SK-N-SH (cell line): ENCODE measurements at regions not wholly inside any gene's neighbourhood (a gene's known extent, or its start where the extent isn't known, plus 50 kb on each side); places are given as distances from the start of the nearest gene placed in this dataset.

ENCODE experiments used
- NRF1 ChIP-seq: IDR thresholded peaks from 2 replicates; pipeline ENCODE4 v1.6.1; 2012; ENCODE audit warnings: low read depth, mild to moderate bottlenecking, low read length
- POLR2AphosphoS5 ChIP-seq: IDR thresholded peaks from 2 replicates; pipeline ENCODE4 v1.6.1; 2012; ENCODE audit warnings: low read depth, low read length
- RFX5 ChIP-seq: IDR thresholded peaks from 2 replicates; pipeline ENCODE4 v1.6.1; 2012; ENCODE audit warnings: mild to moderate bottlenecking, improper control_type of control experiment, low read length
- RXRA ChIP-seq: IDR thresholded peaks from 2 replicates; pipeline ENCODE4 v1.4.0; 2012; ENCODE audit warnings: low read depth, mild to moderate bottlenecking, borderline replicate concordance
- SMC3 ChIP-seq: IDR thresholded peaks from 2 replicates; pipeline ENCODE4 v1.6.1; 2012; ENCODE audit warnings: low read depth, low read length, improper control_type of control experiment
- TF ChIP-seq, protein P1 (sequence below): fragments of 200-600 bp; sonication (generic); IDR thresholded peaks from 2 replicates; pipeline ENCODE4 v1.6.1; 2017; ENCODE audit warnings: antibody characterized with exemption, mild to moderate bottlenecking, moderate library complexity
- TF ChIP-seq, protein P2 (sequence below): fragments of 150-350 bp; IDR thresholded peaks from 2 replicates; pipeline ENCODE4 v1.6.1; 2017; ENCODE audit warnings: antibody characterized with exemption, low read length, low read depth, borderline replicate concordance
- TF ChIP-seq, protein P3 (sequence below): IDR thresholded peaks from 2 replicates; pipeline ENCODE4 v1.4.0; 2012; ENCODE audit warnings: low read depth, borderline replicate concordance
- TF ChIP-seq, protein P4 (sequence below): IDR thresholded peaks from 2 replicates; pipeline ENCODE4 v1.4.0; 2012; ENCODE audit warnings: low read depth
- TF ChIP-seq, protein P5 (sequence below): IDR thresholded peaks from 2 replicates; pipeline ENCODE4 v1.4.0; 2012; ENCODE audit warnings: low read depth, borderline replicate concordance
- TF ChIP-seq, protein P6 (sequence below): IDR thresholded peaks from 2 replicates; pipeline ENCODE4; 2012

DNA sequence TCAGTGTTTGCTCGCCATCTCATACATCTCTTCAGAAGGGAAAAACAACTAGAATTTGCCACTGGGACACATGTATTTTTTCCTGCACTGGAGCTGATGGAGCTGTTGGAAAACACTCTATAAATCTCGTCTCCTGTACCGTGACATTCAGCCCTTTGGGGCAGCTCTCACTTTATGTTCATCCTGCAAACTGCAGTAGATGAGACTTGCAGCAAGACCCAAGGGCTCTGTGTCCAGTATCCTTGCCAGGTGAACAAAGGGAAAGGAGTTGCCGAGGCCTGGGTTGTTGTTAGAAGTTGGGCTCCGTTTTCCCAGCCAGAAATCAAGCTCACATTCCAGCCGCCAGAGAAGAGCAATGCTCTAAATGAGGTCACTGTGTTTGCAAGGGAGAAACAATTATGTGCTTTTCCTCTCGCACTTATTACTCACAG is 285.1 kb downstream of the SLC4A3 start:
- TF ChIP-seq RXRA (no peak), POLR2AphosphoS5 (no peak), RFX5 (no peak), SMC3 (0 out of 2 replicates have a peak, but pooled peaks have one; percentile 8), NRF1 (no peak)
- TF ChIP-seq, protein P1, sequence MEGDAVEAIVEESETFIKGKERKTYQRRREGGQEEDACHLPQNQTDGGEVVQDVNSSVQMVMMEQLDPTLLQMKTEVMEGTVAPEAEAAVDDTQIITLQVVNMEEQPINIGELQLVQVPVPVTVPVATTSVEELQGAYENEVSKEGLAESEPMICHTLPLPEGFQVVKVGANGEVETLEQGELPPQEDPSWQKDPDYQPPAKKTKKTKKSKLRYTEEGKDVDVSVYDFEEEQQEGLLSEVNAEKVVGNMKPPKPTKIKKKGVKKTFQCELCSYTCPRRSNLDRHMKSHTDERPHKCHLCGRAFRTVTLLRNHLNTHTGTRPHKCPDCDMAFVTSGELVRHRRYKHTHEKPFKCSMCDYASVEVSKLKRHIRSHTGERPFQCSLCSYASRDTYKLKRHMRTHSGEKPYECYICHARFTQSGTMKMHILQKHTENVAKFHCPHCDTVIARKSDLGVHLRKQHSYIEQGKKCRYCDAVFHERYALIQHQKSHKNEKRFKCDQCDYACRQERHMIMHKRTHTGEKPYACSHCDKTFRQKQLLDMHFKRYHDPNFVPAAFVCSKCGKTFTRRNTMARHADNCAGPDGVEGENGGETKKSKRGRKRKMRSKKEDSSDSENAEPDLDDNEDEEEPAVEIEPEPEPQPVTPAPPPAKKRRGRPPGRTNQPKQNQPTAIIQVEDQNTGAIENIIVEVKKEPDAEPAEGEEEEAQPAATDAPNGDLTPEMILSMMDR: peak; percentile 47
- TF ChIP-seq, protein P2, sequence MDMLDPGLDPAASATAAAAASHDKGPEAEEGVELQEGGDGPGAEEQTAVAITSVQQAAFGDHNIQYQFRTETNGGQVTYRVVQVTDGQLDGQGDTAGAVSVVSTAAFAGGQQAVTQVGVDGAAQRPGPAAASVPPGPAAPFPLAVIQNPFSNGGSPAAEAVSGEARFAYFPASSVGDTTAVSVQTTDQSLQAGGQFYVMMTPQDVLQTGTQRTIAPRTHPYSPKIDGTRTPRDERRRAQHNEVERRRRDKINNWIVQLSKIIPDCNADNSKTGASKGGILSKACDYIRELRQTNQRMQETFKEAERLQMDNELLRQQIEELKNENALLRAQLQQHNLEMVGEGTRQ: no peak
- TF ChIP-seq, protein P3, sequence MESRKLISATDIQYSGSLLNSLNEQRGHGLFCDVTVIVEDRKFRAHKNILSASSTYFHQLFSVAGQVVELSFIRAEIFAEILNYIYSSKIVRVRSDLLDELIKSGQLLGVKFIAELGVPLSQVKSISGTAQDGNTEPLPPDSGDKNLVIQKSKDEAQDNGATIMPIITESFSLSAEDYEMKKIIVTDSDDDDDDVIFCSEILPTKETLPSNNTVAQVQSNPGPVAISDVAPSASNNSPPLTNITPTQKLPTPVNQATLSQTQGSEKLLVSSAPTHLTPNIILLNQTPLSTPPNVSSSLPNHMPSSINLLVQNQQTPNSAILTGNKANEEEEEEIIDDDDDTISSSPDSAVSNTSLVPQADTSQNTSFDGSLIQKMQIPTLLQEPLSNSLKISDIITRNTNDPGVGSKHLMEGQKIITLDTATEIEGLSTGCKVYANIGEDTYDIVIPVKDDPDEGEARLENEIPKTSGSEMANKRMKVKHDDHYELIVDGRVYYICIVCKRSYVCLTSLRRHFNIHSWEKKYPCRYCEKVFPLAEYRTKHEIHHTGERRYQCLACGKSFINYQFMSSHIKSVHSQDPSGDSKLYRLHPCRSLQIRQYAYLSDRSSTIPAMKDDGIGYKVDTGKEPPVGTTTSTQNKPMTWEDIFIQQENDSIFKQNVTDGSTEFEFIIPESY: no peak
- TF ChIP-seq, protein P4, sequence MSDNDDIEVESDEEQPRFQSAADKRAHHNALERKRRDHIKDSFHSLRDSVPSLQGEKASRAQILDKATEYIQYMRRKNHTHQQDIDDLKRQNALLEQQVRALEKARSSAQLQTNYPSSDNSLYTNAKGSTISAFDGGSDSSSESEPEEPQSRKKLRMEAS: no peak
- TF ChIP-seq, protein P5, sequence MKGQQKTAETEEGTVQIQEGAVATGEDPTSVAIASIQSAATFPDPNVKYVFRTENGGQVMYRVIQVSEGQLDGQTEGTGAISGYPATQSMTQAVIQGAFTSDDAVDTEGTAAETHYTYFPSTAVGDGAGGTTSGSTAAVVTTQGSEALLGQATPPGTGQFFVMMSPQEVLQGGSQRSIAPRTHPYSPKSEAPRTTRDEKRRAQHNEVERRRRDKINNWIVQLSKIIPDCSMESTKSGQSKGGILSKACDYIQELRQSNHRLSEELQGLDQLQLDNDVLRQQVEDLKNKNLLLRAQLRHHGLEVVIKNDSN: no peak
- TF ChIP-seq, protein P6, sequence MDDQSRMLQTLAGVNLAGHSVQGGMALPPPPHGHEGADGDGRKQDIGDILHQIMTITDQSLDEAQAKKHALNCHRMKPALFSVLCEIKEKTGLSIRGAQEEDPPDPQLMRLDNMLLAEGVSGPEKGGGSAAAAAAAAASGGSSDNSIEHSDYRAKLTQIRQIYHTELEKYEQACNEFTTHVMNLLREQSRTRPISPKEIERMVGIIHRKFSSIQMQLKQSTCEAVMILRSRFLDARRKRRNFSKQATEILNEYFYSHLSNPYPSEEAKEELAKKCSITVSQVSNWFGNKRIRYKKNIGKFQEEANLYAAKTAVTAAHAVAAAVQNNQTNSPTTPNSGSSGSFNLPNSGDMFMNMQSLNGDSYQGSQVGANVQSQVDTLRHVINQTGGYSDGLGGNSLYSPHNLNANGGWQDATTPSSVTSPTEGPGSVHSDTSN: no peak
